OCI-M2 (cell line): ENCODE measurements at regions not wholly inside any gene's neighbourhood (a gene's known extent, or its start where the extent isn't known, plus 50 kb on each side); places are given as distances from the start of the nearest gene placed in this dataset.

ENCODE experiments used
- DNase-seq: peaks from one replicate; lab custom pipeline; 2025; ENCODE audit not compliant: unreplicated experiment; lab: John Stamatoyannopoulos, UW

DNA sequence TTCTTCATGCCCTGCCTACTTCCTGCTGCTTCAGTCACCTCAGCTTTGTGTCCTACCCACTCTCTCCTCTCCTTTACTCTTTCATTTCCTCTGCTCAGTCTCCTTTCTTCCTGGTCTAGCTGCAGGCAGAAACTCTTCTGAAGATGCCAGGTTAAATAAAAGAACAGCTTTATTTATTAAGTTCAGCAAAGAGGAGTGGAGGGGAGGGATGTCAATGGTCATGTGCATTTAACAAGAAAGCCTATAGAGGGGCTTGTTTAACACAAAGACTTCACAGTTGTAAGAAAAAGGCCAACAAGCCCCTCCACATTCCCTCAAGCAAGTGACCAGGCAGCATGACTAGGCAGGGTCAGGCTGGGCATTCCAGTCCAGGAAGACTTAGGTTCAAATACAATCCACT, 609.2 kb downstream of the INSC start:
- DNase-seq, result no peak

DNA sequence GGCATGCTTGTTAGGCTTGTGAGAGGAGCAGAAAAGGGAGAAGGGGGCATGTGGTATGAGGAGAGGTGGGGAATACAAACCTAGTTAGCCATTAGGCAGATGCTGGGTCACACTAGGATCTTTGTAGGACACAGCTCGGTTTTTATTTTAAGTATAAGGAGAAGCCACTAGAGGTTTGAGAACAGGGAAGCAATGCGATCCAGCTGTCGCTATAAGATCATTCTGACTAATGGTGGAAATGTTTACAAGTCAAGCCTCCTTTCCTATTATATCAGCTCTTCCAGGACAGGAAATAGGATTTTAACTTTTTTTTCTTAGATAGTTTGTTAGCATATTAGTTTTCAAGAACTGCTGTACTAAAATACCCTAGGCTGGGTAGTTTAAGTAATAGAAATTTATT, 609.9 kb downstream of the INSC start:
- no peak for DNase-seq

DNA sequence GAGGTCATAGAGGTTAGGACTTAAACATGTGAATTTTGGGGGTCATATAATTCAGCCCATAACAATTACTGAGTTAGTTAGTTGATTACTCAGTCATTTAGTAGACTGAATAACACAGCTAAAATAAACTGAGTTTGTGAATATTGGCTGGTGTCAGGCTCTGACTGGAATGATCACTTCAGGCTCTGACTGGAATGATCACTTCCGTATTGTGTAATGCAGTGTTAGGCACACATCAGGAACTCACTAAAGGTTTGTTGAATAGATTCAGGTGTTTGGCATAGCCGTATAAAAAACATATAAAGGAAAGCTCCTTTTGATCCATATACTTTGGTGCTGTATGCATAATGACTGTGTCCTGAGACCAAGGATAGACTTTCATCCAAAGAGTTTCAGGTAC, 610.5 kb downstream of the INSC start:
- no peak for DNase-seq

DNA sequence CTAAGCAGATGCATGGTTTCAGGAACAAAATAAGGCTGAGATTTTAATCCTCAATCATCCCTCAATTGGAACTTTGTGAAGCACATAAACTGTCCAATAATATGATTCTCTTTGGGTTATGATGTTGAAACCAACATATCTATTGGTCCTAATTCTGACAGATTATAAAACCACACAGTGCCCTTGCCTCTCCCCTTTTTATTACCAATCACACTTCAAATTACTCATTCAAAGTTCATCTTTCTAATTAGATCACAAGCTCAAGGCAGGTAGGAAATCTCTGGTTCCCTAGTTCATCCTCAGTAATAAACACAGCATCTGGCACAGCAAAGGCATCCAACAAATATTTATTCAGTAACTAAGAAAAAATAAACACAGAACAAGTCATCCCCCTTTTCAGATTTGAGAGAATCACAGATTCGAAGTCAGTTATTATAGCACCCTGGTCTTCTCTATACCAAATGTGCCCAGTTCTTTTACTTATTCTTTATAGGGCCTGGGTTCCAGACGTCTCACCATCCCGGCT, 611.6 kb downstream of the INSC start:
- no peak for DNase-seq

DNA sequence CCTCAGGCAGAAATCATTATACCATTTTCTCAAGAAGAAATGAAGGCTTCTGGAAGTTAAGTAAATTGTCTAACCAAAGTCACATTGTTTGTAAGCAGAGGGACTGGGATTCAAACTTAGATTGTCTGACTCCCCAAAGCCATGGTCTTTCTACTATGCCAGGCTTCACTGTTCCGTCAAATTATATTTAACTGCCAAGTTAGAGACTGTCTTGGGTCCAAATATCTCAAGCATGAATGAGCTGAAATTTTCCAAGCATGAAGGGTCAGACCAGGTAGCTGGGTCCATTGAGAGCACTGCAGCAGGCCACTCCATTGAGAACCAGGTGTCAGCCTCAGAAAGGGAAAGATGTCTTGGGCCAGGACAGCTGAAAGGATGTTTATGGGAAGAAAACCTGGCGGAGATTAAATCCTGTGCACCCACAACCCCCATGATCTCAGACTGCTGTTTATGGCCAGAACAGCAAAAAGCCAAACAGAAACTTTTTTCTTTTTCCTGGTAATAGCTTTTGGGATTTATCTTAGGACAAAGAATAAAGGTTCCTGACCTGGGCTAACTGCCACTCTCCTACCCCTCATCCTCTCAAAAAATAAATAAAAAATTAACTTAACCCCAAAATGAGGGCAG, 612.3 kb downstream of the INSC start:
- DNase-seq, result no peak

DNA sequence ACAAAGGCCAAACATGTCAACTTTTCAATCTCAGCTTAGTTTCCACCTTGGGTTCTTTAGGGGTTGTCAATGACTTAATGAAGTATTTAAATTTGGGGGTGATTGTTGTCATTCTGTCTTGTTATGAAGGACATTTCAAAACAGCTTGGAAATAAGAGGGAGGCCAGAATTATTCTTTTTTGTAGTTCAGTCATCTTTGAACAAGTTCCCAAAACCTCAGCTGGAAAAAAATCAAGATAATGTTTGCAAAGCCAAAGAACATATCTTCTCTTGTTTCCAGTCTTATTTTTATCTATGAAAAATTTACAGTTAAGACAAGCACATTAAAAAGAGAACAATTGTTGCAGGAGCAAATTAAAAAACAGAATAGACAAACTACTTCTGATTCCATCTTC, 612.8 kb downstream of the INSC start:
- DNase-seq, result no peak

DNA sequence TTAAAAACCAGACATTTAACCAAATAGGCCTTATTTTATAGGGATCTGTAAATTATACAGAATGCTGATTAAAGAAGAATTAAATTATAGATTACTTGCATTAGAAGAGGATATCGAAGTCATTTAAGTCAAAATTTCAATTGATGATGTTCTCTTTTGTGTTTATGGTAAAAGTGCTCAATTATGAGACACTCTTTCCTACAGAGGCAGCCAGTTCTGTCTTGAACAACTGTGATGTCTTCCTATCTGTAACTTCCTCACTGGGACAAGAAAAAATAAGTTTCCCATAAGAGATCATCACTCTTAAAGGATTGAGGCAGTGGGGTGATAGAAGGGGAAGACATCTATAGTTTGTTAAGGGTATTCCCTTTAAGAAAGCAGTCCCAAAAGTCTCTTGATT, 613.5 kb downstream of the INSC start:
- DNase-seq, result no peak

DNA sequence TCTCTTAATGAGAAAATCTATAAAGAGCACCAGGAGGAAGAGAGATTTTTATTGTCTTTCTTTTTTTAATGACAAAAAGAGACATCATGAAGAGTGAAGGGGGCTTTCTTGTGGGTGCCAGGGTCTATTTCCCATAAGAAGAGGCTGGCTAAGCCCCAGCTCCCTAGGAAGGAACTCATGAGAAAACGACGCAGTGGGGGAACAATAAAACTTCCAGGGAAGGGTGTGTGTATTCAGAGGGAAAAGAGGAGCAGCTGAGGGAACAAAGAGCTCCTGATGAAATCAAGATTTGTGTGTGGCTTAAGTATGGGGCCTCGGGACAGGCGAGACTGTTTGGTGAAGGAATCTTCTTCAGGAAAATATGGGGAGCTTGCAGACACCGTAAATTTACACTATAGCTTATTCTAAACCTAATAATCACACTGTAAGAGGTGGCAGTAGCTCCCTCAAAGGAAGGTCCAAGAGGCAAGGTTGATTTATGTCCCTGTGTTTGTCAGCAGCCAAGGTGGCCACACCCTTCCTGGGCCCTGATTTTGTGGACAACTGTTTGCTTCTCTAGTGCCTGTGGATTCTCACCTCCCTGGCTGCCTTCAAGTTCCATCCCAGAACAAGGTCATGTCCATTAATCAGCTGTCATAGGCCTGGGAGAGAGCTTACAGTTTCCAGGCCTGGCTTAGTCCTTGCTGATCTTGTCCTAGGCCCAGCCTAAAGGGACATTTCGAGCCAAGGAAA, 615.7 kb downstream of the INSC start:
- no peak for DNase-seq

DNA sequence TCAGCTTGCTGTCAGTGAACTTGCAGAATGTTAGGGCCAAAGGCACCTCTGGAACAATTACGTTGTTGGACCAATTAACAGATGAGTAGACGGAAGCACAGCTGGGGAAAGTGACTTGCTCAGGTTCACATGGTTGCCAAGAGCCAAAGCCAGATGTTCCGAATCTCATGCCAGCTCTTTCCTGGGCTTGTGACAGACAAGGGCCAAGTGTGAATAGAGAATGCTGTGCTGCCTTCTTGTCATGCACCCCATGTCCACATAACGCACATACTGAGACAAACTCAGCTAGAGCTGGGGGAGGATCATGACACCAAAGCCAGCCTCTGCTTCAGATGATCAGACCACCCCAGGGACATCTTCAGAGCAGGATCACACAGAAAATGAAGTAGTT, 616.3 kb downstream of the INSC start:
- DNase-seq, result no peak

DNA sequence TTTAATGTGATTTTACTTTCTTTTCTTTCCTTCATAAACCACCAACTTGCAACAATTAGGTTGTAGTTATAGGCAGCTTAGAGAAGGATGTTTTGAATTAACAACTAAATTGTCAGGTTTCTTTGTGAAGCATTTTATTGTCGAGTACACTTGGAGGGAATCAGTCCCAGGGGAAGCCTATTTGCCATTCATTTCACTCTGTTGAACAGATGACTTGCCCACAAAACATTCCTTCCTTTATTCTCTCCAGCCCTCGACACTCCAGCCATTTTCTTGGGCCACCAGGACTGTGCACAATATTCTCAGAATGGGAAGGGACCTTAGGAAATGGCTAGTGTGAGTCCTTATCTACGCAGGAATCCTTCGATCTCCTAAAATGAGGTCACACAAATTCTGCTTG, 620.6 kb downstream of the SOX6 start:
- no peak for DNase-seq

DNA sequence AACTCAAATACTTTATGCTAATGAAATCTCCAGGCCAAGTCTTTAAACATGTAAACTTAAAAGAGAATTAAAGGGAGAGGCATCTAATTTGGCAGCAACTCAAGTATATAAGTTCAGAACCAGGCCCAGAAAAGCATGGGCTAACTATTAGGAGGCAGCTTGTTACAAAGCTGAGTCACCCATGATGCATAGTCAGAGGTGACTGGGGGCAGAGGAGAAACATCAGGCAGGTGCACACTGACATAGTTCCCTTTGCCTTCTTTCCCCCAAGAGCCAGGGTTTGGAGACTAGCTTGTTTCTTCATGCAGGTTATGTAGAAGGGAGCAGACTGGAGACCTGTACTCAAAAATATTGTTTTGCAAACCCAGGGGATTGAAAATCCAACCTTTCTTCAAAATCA, 619.0 kb downstream of the SOX6 start:
- no peak for DNase-seq

DNA sequence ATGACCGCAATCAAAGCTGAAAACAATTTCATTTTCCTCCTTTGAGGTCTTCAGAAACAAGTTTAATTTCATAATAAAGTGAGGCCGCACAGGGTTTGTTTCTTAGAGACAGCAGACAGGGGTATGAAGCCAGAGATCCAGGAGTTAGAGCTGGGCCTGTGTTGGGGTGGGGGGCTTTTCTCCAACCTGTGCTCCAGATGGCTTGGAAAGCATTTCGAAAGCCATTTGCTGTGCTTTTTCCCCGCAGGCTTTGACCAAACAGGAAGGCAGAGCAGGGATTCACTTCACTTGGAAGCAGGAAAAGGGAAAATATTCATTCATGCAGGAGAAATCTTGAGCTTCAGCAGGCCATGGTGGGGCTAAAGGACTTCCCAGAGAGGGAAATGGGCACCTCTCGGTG, 617.4 kb downstream of the SOX6 start:
- no peak for DNase-seq

DNA sequence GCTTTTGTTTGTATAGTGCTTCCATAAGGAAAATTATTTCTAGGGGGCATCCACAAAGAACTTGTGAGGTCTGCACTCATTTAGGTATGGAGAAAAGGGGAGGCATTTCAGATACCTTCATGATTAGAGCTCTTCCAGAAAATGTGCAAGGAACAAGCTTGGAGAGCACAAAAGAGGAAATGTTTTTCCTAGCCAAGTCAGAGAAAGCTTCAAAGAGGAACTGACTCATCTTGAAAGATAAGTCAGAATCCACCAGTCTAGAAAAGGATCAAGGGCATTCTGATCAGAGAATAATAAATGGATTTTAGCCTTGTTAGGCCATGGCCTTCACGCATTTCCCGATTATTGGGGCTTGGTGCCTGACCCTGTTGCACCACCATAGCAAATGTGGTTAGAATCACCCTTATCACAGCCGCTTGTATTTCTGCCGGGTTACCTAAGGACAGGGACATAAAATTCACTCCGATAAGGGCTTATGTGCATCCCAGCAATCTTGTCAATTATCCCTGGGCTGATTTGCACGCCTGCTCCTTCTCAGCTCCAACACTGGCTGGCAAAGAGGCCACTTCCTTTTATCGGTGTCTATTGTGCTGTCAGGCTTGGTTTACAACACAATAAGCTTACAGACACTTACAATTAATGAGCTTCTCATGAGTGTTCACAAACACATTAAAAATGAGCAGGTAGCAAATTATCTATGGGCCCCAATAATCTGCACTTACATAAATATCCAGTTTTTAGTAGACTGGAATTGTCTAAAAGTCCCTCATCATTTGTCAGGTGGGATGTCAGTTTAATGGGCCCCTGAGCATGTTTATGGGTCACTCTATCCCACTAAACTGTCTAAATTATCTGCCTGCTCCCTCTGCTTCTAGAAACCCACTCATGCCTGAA, 613.5 kb downstream of the SOX6 start:
- DNase-seq, result no peak

DNA sequence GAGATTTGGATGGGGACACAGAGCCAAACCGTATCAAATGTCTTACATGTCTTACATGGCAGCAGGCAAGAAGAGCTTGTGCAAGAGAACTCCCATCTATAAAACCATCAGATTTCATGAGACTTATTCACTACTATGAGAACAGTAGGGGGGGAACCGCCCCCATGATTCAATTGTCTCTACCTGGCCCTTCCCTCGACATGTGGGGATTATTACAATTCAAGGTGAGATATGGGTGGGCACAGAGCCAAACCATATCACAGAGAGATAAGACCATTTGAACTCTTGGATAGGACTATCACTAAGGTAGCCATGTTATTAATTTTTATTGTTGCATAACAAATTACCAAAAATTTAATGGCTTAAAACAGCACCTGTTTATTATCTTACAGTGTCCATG, 611.7 kb downstream of the SOX6 start:
- no peak for DNase-seq

DNA sequence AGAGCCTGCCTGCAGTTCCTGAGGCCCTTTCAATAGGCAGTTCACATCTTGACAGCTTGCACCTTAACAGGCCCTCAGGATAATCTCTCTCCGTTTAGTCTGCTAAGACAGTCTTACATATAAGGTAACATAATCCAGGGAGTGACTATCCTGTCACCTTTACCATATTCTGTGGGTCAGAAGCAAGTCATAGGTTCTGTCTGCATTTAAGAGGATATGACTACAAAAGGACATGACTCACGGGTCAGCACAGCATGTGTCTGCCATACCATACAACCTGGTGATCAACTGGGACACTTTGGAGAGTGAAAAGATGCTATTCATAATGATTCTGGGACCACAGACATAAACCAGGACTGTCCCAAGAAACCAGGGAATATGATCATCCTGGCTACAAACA, 611.1 kb downstream of the SOX6 start:
- DNase-seq, result no peak

DNA sequence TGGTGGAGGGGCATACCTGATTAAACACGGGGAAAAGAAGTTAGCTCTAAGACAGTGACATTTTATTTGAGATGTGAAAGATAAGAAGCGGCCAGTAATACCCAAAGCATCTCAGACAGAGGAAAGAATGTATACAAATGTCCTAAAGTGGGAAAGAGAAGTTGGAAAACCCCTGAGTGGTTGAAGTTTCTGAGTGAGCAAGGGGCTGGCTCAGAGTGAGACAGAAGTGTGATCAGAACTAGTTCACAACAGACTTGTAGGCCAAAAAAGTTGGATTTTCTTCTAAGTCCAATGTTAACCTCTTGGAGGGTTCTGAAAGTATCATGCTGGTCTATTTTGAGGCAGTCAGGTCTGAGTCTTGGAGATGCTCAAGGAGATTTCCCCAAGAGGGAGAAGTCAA, 608.7 kb downstream of the SOX6 start:
- no peak for DNase-seq

DNA sequence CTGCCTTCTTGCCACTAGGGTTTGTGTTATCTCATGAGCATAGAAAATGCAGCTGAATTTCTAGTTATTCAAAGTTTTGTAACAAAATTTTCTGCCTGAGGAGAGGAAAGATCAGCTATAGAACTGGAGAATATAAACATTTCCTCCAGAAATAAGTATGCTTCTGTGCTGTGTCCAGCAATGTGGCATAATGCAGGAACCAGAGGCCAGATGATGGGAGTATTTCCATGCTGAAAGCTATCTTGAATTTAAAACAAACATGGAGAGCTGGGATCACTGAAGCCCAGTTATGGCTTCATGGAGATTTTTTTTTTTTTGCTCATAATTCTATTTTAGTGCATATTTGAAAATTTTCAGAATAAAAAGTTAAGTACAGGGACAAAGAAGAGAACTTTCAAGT, 608.2 kb downstream of the SOX6 start:
- no peak for DNase-seq

DNA sequence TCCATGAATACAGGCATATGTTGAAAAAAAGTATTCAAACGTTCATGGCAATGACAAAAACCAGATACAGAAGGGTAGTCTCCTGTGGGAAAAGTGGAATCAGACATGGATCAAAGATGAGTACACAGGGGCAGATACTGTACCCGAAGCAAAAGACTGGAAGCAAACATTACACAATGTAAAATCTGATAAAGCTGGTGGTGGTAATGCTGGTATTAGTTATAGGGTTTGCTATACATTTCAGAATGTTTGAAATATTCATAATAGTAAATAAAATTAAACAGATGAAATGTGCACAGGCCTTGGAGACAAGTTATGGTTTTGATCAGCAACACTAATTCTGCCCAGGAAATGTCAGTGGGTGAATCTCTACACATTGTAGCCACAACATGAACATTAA, 607.6 kb downstream of the SOX6 start:
- no peak for DNase-seq

DNA sequence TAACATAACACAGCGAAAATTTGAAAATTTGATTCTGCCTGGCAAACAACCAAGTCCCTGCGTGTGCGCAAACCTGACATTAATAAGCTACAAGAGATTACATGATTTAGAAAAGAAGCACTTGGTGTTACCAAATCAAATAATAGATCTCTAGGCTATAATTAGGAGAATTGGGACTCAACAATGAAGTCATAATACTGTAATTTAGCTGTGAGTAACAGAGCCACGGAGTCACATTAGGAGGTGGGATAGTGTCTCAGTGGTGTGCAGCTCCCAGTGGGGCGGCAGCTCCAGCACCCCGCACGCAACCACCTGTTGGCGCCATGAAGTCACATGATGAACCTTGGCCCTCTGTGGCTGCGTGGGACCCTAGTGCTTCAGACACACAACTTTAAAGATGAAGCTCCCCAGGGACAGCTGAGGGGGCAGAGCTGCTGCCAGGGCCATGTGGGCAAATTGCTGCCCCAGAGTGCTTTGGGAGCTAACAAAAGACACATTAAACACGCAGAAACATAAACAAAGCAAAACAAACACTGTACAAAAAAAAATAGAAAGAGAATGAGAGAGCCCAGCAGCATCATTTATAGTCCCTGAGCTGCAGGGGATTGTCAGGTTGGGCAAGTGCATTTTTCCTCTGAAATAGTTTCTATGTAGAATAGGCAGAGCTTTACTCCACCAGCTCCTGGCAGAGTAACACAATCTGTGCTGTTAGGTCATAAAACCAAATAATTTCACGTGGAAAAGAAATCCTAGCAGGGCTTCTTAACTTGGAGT, 605.6 kb downstream of the SOX6 start:
- no peak for DNase-seq

DNA sequence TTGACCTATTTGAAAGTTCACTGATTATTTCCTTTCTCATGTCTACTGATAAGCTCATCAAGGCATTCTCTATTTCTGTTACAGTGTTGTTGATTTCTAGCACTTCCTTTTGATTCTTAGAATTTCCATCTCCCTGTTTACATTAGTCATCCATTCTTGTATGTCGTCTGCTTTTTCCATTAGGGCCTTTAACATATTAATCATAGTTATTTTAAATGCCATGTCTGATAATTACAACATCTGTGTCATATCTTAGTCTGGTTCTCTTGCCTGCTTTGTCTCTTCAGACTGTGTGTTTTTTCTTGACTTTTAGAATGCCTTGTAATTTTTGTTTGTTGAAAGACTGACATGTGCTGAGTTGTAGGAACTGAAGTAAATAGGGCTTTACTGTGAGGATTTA, 602.1 kb downstream of the SOX6 start:
- DNase-seq, result no peak

DNA sequence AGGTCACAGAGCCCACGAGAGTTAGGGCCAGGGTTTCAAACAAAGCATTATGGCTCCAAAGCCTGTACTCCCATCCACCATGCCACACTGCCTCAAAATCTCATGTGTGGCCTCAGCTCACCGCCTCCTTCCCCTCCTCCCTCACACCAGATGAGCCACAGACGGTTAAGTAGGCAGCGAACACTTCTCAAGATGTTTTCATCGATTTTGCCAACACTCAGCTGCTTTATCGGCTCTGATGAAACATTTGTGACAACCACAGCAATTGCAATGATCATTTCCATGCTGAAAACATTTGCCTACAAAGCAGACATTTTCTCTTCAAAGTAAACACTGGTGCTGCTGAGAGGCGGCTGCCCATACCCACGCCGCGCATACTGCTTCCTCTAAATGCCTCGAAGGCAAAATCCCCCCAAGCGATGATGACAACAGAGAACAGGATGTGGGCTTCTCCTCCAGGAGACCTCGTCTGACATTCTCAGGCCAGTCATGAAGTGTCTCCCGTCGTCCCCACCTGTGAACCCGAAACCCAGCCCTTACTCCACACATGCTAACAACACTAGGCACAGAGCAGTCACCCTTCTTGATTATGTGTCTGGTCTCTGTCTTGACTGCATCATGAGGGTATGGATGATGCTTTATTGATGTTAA, 599.2 kb downstream of the SOX6 start:
- no peak for DNase-seq
